ENCODE measurements at regions not wholly inside any gene's neighbourhood (a gene's known extent, or its start where the extent isn't known, plus 50 kb on each side); places are given as distances from the start of the nearest gene placed in this dataset.

GRCh38 chr5:98593418-98593817, 180.0 kb upstream of the RGMB start:
- POLR2A ChIA-PET: no interaction called here
- Histone ChIP-seq H3K27me3 (replicated peaks in 2 of 5; ENCODE audit: control insufficient read depth in 4 of 5, insufficient read depth in 5 of 5, low read length in 4 of 5) (no peaks in the 10 kb centered on the region), H3K4me3 (ENCODE audit: control insufficient read depth in 1 of 7, extremely low read depth in 1 of 7, insufficient read depth in 4 of 7, low read depth in 2 of 7, low read length in 6 of 7) (no peak overlapping the region), H3K4me1 (ENCODE audit: control extremely low read depth in 1 of 4, control insufficient read depth in 4 of 4, insufficient read depth in 4 of 4, low read length in 3 of 4) (no peaks in the 10 kb centered on the region), H3K9me3 (ENCODE audit: control extremely low read depth in 1 of 5, control insufficient read depth in 4 of 5, insufficient read depth in 2 of 5, low read depth in 1 of 5, low read length in 4 of 5) (no peaks in the 10 kb centered on the region), H3K27ac (ENCODE audit: insufficient read depth in 1 of 2, low read depth in 1 of 2, low read length in 2 of 2, poor library complexity in 1 of 2, severe bottlenecking in 2 of 2) (no peak overlapping the region), H3K36me3 (ENCODE audit: control insufficient read depth in 4 of 4, insufficient read depth in 4 of 4, low read length in 3 of 4) (no peaks in the 10 kb centered on the region)
- WGBS (ENCODE audit: insufficient coverage): 61% methylated on average over 3 of the region's 4 CpGs
- CTCF ChIA-PET: no interaction called here
- DNase-seq: no peak

- Histone ChIP-seq H3K4me3 (ENCODE audit: control insufficient read depth in 1 of 7, extremely low read depth in 1 of 7, insufficient read depth in 4 of 7, low read depth in 2 of 7, low read length in 6 of 7) (no peak overlapping the region), H3K4me1 (ENCODE audit: control extremely low read depth in 1 of 4, control insufficient read depth in 4 of 4, insufficient read depth in 4 of 4, low read length in 3 of 4) (no peaks in the 10 kb centered on the region), H3K27me3 (replicated peaks in 2 of 5; ENCODE audit: control insufficient read depth in 4 of 5, insufficient read depth in 5 of 5, low read length in 4 of 5) (no peaks in the 10 kb centered on the region), H3K27ac (ENCODE audit: insufficient read depth in 1 of 2, low read depth in 1 of 2, low read length in 2 of 2, poor library complexity in 1 of 2, severe bottlenecking in 2 of 2) (no peak overlapping the region), H3K9me3 (ENCODE audit: control extremely low read depth in 1 of 5, control insufficient read depth in 4 of 5, insufficient read depth in 2 of 5, low read depth in 1 of 5, low read length in 4 of 5) (no peaks in the 10 kb centered on the region), H3K36me3 (ENCODE audit: control insufficient read depth in 4 of 4, insufficient read depth in 4 of 4, low read length in 3 of 4) (no peaks in the 10 kb centered on the region)
- ChIA-PET CTCF (no interaction called here), POLR2A (no interaction called here)
- DNase-seq: no peak
- WGBS (ENCODE audit: insufficient coverage): 50% methylated on average over 1 of the region's 4 CpGs
Observed at GRCh38 chr5:98594098-98594497, 179.4 kb upstream of the RGMB start.

GRCh38 chr5:98599016-98599415, 174.4 kb upstream of the RGMB start:
- Histone ChIP-seq H3K4me1 (ENCODE audit: control extremely low read depth in 1 of 4, control insufficient read depth in 4 of 4, insufficient read depth in 4 of 4, low read length in 3 of 4) (no peaks in the 10 kb centered on the region), H3K9me3 (ENCODE audit: control extremely low read depth in 1 of 5, control insufficient read depth in 4 of 5, insufficient read depth in 2 of 5, low read depth in 1 of 5, low read length in 4 of 5) (peaks cover 0 to 1% (median 0%) of the 10 kb centered on the region in 5 experiments), H3K27me3 (replicated peaks in 2 of 5; ENCODE audit: control insufficient read depth in 4 of 5, insufficient read depth in 5 of 5, low read length in 4 of 5) (no peaks in the 10 kb centered on the region), H3K4me3 (ENCODE audit: control insufficient read depth in 1 of 7, extremely low read depth in 1 of 7, insufficient read depth in 4 of 7, low read depth in 2 of 7, low read length in 6 of 7) (no peak overlapping the region), H3K27ac (ENCODE audit: insufficient read depth in 1 of 2, low read depth in 1 of 2, low read length in 2 of 2, poor library complexity in 1 of 2, severe bottlenecking in 2 of 2) (no peak overlapping the region), H3K36me3 (ENCODE audit: control insufficient read depth in 4 of 4, insufficient read depth in 4 of 4, low read length in 3 of 4) (no peaks in the 10 kb centered on the region)
- CTCF ChIA-PET: no interaction called here
- no CpG with 5 or more reads among the region's 1 CpG for WGBS (ENCODE audit: insufficient coverage)
- POLR2A ChIA-PET: no interaction called here
- DNase-seq: no peak

GRCh38 chr5:98602534-98603112, 170.8 kb upstream of the RGMB start:
- POLR2A ChIA-PET: no interaction called here
- DNase-seq: no peak
- Histone ChIP-seq H3K27me3 (replicated peaks in 2 of 5; ENCODE audit: control insufficient read depth in 4 of 5, insufficient read depth in 5 of 5, low read length in 4 of 5) (no peaks in the 10 kb centered on the region), H3K4me3 (ENCODE audit: control insufficient read depth in 1 of 7, extremely low read depth in 1 of 7, insufficient read depth in 4 of 7, low read depth in 2 of 7, low read length in 6 of 7) (no peak overlapping the region), H3K36me3 (ENCODE audit: control insufficient read depth in 4 of 4, insufficient read depth in 4 of 4, low read length in 3 of 4) (no peaks in the 10 kb centered on the region), H3K9me3 (ENCODE audit: control extremely low read depth in 1 of 5, control insufficient read depth in 4 of 5, insufficient read depth in 2 of 5, low read depth in 1 of 5, low read length in 4 of 5) (peaks cover 0 to 1% (median 0%) of the 10 kb centered on the region in 5 experiments), H3K4me1 (ENCODE audit: control extremely low read depth in 1 of 4, control insufficient read depth in 4 of 4, insufficient read depth in 4 of 4, low read length in 3 of 4) (no peaks in the 10 kb centered on the region), H3K27ac (ENCODE audit: insufficient read depth in 1 of 2, low read depth in 1 of 2, low read length in 2 of 2, poor library complexity in 1 of 2, severe bottlenecking in 2 of 2) (no peak overlapping the region)
- CTCF ChIA-PET: no interaction called here

- DNase-seq: no peak
- peaks cover 0 to 1% (median 0%) of the 10 kb centered on the region in 5 experiments for H3K9me3 ChIP-seq (ENCODE audit: control extremely low read depth in 1 of 5, control insufficient read depth in 4 of 5, insufficient read depth in 2 of 5, low read depth in 1 of 5, low read length in 4 of 5)
- no peak overlapping the region for H3K27ac ChIP-seq (ENCODE audit: insufficient read depth in 1 of 2, low read depth in 1 of 2, low read length in 2 of 2, poor library complexity in 1 of 2, severe bottlenecking in 2 of 2)
- H3K36me3 ChIP-seq (ENCODE audit: control insufficient read depth in 4 of 4, insufficient read depth in 4 of 4, low read length in 3 of 4): no peaks in the 10 kb centered on the region
- H3K4me1 ChIP-seq (ENCODE audit: control extremely low read depth in 1 of 4, control insufficient read depth in 4 of 4, insufficient read depth in 4 of 4, low read length in 3 of 4): no peaks in the 10 kb centered on the region
- H3K27me3 ChIP-seq (replicated peaks in 2 of 5; ENCODE audit: control insufficient read depth in 4 of 5, insufficient read depth in 5 of 5, low read length in 4 of 5): no peaks in the 10 kb centered on the region
- CTCF ChIA-PET: no interaction called here
- WGBS (ENCODE audit: insufficient coverage): no CpG with 5 or more reads among the region's 2 CpGs
- no peak overlapping the region for H3K4me3 ChIP-seq (ENCODE audit: control insufficient read depth in 1 of 7, extremely low read depth in 1 of 7, insufficient read depth in 4 of 7, low read depth in 2 of 7, low read length in 6 of 7)
- POLR2A ChIA-PET: no interaction called here
Observed at GRCh38 chr5:98603456-98603855, 170.0 kb upstream of the RGMB start.

- CTCF ChIA-PET: no interaction called here
Observed at GRCh38 chr5:98604301-98604700, 169.2 kb upstream of the RGMB start.

GRCh38 chr5:98604721-98605425, 168.6 kb upstream of the RGMB start:
- 80% methylated on average over 1 of the region's 4 CpGs for WGBS (ENCODE audit: insufficient coverage)
- Histone ChIP-seq H3K9me3 (ENCODE audit: control extremely low read depth in 1 of 5, control insufficient read depth in 4 of 5, insufficient read depth in 2 of 5, low read depth in 1 of 5, low read length in 4 of 5) (peaks cover 0 to 1% (median 0%) of the 10 kb centered on the region in 5 experiments), H3K27ac (ENCODE audit: insufficient read depth in 1 of 2, low read depth in 1 of 2, low read length in 2 of 2, poor library complexity in 1 of 2, severe bottlenecking in 2 of 2) (no peak overlapping the region), H3K4me1 (ENCODE audit: control extremely low read depth in 1 of 4, control insufficient read depth in 4 of 4, insufficient read depth in 4 of 4, low read length in 3 of 4) (no peaks in the 10 kb centered on the region), H3K4me3 (ENCODE audit: control insufficient read depth in 1 of 7, extremely low read depth in 1 of 7, insufficient read depth in 4 of 7, low read depth in 2 of 7, low read length in 6 of 7) (no peak overlapping the region), H3K27me3 (replicated peaks in 2 of 5; ENCODE audit: control insufficient read depth in 4 of 5, insufficient read depth in 5 of 5, low read length in 4 of 5) (no peaks in the 10 kb centered on the region), H3K36me3 (ENCODE audit: control insufficient read depth in 4 of 4, insufficient read depth in 4 of 4, low read length in 3 of 4) (no peaks in the 10 kb centered on the region)
- ChIA-PET CTCF (no interaction called here), POLR2A (no interaction called here)
- DNase-seq: no peak

More at GRCh38 chr5:98604301-98604700, 169.2 kb upstream of the RGMB start:
- Histone ChIP-seq H3K27ac (ENCODE audit: insufficient read depth in 1 of 2, low read depth in 1 of 2, low read length in 2 of 2, poor library complexity in 1 of 2, severe bottlenecking in 2 of 2) (no peak overlapping the region), H3K4me3 (ENCODE audit: control insufficient read depth in 1 of 7, extremely low read depth in 1 of 7, insufficient read depth in 4 of 7, low read depth in 2 of 7, low read length in 6 of 7) (no peak overlapping the region), H3K36me3 (ENCODE audit: control insufficient read depth in 4 of 4, insufficient read depth in 4 of 4, low read length in 3 of 4) (no peaks in the 10 kb centered on the region), H3K27me3 (replicated peaks in 2 of 5; ENCODE audit: control insufficient read depth in 4 of 5, insufficient read depth in 5 of 5, low read length in 4 of 5) (no peaks in the 10 kb centered on the region), H3K9me3 (ENCODE audit: control extremely low read depth in 1 of 5, control insufficient read depth in 4 of 5, insufficient read depth in 2 of 5, low read depth in 1 of 5, low read length in 4 of 5) (peaks cover 0 to 1% (median 0%) of the 10 kb centered on the region in 5 experiments), H3K4me1 (ENCODE audit: control extremely low read depth in 1 of 4, control insufficient read depth in 4 of 4, insufficient read depth in 4 of 4, low read length in 3 of 4) (no peaks in the 10 kb centered on the region)
- POLR2A ChIA-PET: no interaction called here
- DNase-seq: no peak
- WGBS (ENCODE audit: insufficient coverage): 67% methylated on average over 1 of the region's 1 CpG

Data from common myeloid progenitor, CD34-positive (primary cell).